GM23338 (cell line): ENCODE measurements at regions not wholly inside any gene's neighbourhood (a gene's known extent, or its start where the extent isn't known, plus 50 kb on each side); places are given as distances from the start of the nearest gene placed in this dataset.

Experiments used
- CREB1 ChIP-seq: fragments of 250-450 bp; sonication (Bioruptor Pico); IDR thresholded peaks from 2 replicates; pipeline ENCODE4 v1.5.0; 2020; ENCODE audit warnings: low read depth, mild to moderate bottlenecking, moderate library complexity
- EZH2 ChIP-seq: fragments of 200-600 bp; sonication (generic); IDR thresholded peaks from one replicate; pipeline ENCODE4 v1.8.0; 2017; ENCODE audit warnings: antibody characterized with exemption, mild to moderate bottlenecking, low read depth; ENCODE audit not compliant: unreplicated experiment
- EZH2phosphoT487 ChIP-seq: fragments of 200-600 bp; sonication (generic); IDR thresholded peaks from one replicate; pipeline ENCODE4 v1.8.1; 2018; ENCODE audit warnings: antibody characterized with exemption; ENCODE audit not compliant: unreplicated experiment
- JUNB ChIP-seq: IDR thresholded peaks from one replicate; pipeline ENCODE4 v1.6.1; 2016; ENCODE audit warnings: antibody characterized with exemption; ENCODE audit not compliant: unreplicated experiment
- POLR2AphosphoS5 ChIP-seq: IDR thresholded peaks from 2 replicates; pipeline ENCODE4 v1.6.1; 2016; ENCODE audit warnings: antibody characterized with exemption, low read depth
- ZNF331 ChIP-seq: fragments of 250-450 bp; sonication (Bioruptor Pico); IDR thresholded peaks from 2 replicates; pipeline ENCODE4 v1.5.0; 2020; ENCODE audit warnings: low read depth, mild to moderate bottlenecking, moderate library complexity
- TF ChIP-seq, protein P1 (sequence below), 2 experiments: fragments of 200-600 bp in 1 of 2; sonication (generic) in 1 of 2; conservative IDR thresholded peaks; 2 replicates each; pipeline versions ENCODE4 v1.5.1 to v1.6.1; 2016 to 2017; ENCODE audit warnings: antibody characterized with exemption in 2 of 2, low read depth in 2 of 2, mild to moderate bottlenecking in 2 of 2, moderate library complexity in 1 of 2
- TF ChIP-seq, protein P2 (sequence below): IDR thresholded peaks from one replicate; pipeline ENCODE4 v1.6.1; 2018; ENCODE audit warnings: antibody characterized with exemption; ENCODE audit not compliant: unreplicated experiment

GRCh38 chr7:79570903-79571302, 117.4 kb upstream of the MAGI2 start:
- TF ChIP-seq EZH2phosphoT487 (no peak), EZH2 (no peak), JUNB (no peak), POLR2AphosphoS5 (no peak), CREB1 (CRISPR knock-in tag) (no peak), ZNF331 (no peak)
- TF ChIP-seq, protein P1, sequence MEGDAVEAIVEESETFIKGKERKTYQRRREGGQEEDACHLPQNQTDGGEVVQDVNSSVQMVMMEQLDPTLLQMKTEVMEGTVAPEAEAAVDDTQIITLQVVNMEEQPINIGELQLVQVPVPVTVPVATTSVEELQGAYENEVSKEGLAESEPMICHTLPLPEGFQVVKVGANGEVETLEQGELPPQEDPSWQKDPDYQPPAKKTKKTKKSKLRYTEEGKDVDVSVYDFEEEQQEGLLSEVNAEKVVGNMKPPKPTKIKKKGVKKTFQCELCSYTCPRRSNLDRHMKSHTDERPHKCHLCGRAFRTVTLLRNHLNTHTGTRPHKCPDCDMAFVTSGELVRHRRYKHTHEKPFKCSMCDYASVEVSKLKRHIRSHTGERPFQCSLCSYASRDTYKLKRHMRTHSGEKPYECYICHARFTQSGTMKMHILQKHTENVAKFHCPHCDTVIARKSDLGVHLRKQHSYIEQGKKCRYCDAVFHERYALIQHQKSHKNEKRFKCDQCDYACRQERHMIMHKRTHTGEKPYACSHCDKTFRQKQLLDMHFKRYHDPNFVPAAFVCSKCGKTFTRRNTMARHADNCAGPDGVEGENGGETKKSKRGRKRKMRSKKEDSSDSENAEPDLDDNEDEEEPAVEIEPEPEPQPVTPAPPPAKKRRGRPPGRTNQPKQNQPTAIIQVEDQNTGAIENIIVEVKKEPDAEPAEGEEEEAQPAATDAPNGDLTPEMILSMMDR (conservative IDR thresholded peaks at IDR 0.05; ENCODE audit: low read depth in 2 of 2): no peak
- TF ChIP-seq, protein P2, sequence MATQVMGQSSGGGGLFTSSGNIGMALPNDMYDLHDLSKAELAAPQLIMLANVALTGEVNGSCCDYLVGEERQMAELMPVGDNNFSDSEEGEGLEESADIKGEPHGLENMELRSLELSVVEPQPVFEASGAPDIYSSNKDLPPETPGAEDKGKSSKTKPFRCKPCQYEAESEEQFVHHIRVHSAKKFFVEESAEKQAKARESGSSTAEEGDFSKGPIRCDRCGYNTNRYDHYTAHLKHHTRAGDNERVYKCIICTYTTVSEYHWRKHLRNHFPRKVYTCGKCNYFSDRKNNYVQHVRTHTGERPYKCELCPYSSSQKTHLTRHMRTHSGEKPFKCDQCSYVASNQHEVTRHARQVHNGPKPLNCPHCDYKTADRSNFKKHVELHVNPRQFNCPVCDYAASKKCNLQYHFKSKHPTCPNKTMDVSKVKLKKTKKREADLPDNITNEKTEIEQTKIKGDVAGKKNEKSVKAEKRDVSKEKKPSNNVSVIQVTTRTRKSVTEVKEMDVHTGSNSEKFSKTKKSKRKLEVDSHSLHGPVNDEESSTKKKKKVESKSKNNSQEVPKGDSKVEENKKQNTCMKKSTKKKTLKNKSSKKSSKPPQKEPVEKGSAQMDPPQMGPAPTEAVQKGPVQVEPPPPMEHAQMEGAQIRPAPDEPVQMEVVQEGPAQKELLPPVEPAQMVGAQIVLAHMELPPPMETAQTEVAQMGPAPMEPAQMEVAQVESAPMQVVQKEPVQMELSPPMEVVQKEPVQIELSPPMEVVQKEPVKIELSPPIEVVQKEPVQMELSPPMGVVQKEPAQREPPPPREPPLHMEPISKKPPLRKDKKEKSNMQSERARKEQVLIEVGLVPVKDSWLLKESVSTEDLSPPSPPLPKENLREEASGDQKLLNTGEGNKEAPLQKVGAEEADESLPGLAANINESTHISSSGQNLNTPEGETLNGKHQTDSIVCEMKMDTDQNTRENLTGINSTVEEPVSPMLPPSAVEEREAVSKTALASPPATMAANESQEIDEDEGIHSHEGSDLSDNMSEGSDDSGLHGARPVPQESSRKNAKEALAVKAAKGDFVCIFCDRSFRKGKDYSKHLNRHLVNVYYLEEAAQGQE: no peak
